Left forelimb (tissue), 1 donor: ENCODE measurements at regions not wholly inside any gene's neighbourhood (a gene's known extent, or its start where the extent isn't known, plus 50 kb on each side); places are given as distances from the start of the nearest gene placed in this dataset.
"Not testable (repeated sequence)": the region's sequence is repeated elsewhere in the genome, so short reads cannot be mapped to it uniquely, and the experiment has no call there.

ENCODE experiments used
- DNase-seq: peaks from one replicate; pipeline ENCODE4 v3.0.0-alpha.2; 2018; ENCODE audit warnings: low spot score

- DNase-seq, result no peak
Measured at GRCh38 chr13:83730674-83731073, 151.6 kb downstream of the SLITRK1 start.

GRCh38 chr13:83722443-83722842 lies 159.8 kb downstream of the SLITRK1 start:
- DNase-seq, result no peak

DNA sequence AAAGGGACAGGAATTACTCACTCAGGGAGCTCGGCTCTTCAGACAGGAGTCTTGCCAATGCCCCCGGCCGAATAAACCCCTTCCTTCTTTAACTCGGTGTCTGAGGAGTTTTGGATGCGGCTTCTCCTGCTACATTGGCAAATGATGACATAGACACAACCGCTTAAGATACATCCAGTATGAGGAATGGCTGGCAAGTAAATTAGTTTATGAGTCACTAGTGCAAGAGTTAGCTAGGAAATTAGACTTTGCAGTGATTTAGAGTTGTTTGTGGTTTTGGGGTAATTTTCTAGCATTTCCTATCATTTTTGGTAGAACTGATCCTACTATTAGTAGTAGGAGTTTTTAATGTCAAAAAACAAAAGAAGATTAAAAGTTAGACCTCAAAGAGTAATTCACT lies 166.2 kb downstream of the SLITRK1 start:
- DNase-seq, result no peak

GRCh38 chr13:83714236-83714635 lies 168.0 kb downstream of the SLITRK1 start:
- no peak for DNase-seq

- no peak for DNase-seq
Measured at GRCh38 chr13:83710133-83710515, 172.2 kb downstream of the SLITRK1 start.

DNA sequence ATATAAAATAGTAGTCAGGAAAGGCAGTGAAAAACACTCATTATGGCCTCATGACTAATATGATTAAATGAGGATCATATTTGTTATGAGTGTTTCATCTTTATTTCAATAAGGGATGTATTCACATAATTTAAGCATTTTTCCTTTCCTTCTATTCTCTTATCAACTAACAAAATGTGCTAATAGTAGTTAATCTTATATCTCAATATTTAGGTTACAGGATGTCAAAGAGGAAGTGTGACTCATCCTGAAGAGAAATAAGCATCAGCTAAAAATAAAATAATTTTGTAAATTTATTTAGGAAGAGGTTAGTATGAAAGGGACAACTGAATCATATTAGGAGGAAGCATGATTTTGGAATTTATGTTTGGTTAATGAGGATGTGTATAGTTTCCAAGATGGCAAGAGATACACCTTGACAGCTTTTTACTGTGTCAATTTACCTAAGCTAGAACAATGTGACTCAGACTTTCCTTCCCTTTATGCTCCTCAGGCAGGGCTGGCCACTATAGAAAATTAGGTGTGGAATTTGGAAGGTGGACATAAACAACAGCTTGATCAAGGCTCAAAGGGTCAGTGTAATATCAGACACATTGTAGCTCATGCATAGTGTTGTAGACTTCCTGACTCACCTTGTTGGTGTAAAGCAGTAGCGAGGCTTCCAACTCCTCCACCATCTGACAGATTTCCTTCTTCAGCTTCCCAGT lies 172.7 kb downstream of the SLITRK1 start:
- DNase-seq, result no peak

DNA sequence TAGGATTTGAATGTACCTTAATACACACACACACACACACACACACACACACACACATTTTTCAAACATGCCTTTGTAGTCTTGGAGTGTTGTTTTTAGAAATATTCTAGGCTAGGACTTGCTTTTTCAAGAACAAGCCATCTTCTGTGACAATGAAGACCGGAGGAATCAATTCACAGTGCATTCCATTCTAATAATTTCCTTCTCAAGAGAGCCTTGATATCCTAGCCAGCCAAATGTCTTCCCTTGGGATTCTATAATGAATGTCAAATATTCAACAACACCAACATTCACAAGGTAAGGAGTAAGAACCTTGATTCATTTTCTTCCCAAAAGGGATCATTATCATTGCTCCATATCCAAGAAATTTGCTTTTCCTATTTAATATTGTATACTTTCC lies 180.3 kb downstream of the SLITRK1 start:
- no peak for DNase-seq

GRCh38 chr13:83692800-83693199 lies 189.5 kb downstream of the SLITRK1 start:
- no peak for DNase-seq

GRCh38 chr13:83691966-83692365 lies 190.3 kb downstream of the SLITRK1 start:
- no peak for DNase-seq

- no peak for DNase-seq
Measured at GRCh38 chr13:83681547-83681946, 200.7 kb downstream of the SLITRK1 start.

GRCh38 chr13:83677985-83678384 lies 204.3 kb downstream of the SLITRK1 start:
- DNase-seq, result no peak

DNA sequence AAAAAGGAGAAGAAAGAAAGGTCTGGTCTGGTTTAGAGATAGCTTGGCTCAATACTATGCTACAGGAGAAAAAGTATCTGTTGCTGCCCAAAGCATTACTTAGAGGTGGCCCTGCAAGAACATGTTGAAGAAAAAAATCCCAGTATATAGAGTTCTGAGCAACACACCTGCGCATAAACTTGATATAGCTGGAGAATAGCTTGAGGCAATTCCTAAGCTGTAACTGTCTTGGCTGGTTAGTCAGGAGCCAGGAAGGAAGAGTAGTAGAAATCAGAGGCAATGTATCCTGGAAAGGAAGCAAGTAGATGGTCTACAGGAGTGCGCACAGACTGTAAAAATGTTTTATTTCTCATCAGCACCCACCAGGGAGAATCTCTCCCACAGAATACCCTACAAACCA lies 209.7 kb downstream of the SLITRK1 start:
- DNase-seq, result no peak

DNA sequence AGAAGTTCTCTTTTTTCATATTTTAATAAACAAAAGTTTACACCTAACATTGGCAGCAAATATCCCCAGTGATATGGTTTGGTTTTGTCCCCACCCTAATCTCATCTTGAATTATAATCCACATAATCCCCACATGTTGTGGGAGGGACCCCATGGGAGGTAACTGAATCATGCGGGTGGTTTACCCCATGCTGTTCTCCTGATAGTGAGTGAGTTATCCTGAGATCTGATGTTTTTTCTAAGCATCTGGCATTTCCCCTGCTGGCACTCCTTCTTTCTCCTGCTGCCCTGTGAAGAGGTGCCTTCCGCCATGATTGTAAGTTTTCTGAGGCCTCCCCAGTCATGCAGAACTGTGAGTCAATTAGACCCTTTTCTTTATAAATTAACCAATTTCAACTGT lies 214.7 kb downstream of the SLITRK1 start:
- no peak for DNase-seq

GRCh38 chr13:83666141-83666540 lies 216.1 kb downstream of the SLITRK1 start:
- no peak for DNase-seq

DNA sequence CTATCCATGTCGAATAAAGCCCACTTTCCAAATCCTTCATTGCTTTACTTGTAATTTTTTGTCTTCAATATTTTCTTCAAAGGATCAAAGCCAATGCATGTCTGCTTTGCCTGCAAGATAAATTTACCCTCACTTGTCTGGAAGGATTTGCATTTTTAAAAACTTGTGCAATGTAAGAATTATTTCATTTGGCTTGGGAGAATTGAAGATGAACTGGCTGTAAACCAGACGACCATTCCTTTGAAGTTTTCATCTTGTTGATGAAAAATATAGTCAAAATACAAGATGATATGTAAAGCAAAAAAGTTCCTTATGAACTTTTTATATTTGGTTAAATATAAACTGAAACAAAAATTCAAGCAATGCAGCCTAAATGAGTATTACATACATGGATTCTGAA lies 225.0 kb downstream of the SLITRK1 start:
- no peak for DNase-seq

GRCh38 chr13:83642617-83643016 lies 239.7 kb downstream of the SLITRK1 start:
- not testable (repeated sequence) for DNase-seq

DNA sequence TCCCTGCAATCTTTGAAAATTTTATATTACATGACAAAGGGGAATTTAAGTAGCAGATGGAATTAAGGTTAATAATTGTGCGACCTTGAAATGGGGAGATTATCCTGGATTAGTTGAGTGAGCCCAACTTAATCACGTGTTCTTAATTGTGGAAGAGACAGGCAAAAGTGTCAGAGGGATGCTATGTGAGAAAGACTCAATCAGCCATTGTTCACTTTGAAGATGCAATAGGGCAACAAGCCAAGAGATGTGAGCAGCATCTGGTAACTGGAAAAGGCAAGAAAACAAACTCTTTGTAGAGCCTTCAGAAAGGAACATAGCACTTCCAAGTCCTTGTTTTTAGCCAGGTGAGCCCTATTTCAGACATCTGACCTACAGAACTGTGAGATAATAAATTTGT lies 247.7 kb downstream of the SLITRK1 start:
- no peak for DNase-seq

- DNase-seq, result no peak
Measured at GRCh38 chr13:83633746-83634145, 248.5 kb downstream of the SLITRK1 start.

- DNase-seq, result no peak
Measured at GRCh38 chr13:83622422-83622784, 259.9 kb downstream of the SLITRK1 start.

- no peak for DNase-seq
Measured at GRCh38 chr13:83621765-83622421, 260.4 kb downstream of the SLITRK1 start.

DNA sequence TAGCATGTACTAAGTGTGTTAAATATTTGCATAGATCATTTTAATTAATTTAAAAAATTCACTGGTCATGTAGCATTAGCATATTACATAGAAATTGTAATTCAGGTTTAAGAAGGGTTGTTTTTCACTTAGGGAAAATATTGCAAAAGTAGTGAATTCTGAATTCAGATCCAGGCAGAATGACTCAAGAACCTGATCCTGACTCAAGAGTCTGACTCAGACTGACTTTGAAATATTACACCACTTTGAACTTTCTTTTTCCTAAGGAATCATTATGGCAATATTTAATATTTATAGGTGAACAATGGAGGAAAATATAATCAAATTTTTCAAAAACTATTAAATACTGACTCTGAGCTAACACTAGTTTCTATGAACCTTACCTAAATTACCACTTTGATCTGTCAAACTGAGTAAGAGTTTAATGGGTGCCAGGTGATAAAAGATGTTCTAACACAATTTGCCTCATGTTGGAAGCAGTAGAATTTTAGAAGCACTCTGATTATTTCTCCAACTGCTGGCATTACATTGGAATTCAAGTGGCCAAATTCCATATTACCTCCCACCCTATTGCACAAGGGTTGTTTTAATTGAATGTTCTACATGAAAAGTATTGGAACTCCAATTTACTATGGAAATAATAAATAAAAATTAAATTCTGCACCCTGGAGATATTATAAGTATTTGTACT lies 261.6 kb downstream of the SLITRK1 start:
- DNase-seq, result no peak

- DNase-seq, result no peak
Measured at GRCh38 chr13:83618966-83619365, 263.3 kb downstream of the SLITRK1 start.

DNA sequence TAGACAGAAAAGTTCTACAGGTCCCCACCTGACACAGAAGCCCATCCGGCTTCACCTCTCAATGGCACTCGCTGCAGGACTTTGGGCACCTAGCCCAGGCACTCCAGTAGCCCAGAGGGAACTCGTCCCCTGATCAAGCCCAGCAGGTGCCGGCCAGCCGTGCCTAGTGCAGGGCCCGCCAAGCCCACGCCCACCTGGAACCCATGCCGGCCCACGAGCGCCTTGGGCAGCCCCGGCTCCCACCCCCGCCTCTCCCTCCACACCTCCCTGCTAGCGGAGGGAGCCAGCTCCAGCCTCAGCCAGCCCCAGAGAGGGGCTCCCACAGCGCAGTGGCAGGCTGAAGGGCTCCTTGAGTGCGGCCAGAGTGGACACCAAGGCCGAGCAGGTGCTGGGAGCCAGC lies 268.8 kb downstream of the SLITRK1 start:
- DNase-seq, result no peak
